ENCODE measurements at regions not wholly inside any gene's neighbourhood (a gene's known extent, or its start where the extent isn't known, plus 50 kb on each side); places are given as distances from the start of the nearest gene placed in this dataset.

DNA sequence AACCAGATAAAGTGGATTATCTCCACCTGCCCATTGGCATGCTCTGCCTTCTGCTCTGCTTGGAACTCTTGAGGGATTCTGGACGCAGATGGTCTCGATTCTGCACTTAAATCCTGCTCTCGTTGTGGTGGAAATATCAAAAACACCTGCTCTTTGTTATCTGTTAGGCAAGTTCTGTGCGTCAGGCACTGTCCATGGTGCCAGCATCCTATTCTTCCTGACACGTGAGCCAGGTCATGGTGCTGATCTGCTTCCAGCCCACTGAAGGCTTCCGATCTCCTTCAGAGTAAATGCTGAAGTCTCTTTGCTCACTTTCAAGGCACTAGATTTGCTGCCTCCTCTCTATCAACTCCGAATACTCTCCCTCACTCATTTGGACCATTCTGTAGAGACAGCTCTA lies 505.6 kb downstream of the HTR7 start:
- 84% methylated on average over 7 of the region's 7 CpGs for WGBS
- DNase-seq (ENCODE audit: low read depth in 6 of 9, low spot score in 9 of 9) = no peak

GRCh38 chr10:90354914-90355313 lies 502.9 kb downstream of the HTR7 start:
- no peak for DNase-seq (ENCODE audit: low read depth in 6 of 9, low spot score in 9 of 9)
- no peaks in the 10 kb centered on the region for H3K9me3 ChIP-seq (ENCODE audit: control insufficient read depth in 2 of 2, insufficient read depth in 1 of 2, low read length in 1 of 2)
- H3K27ac ChIP-seq (ENCODE audit: low read depth in 1 of 2, low read length in 1 of 2) = no peak overlapping the region
- no peak overlapping the region for H3K4me3 ChIP-seq (ENCODE audit: low read length in 2 of 2)
- H3K36me3 ChIP-seq (ENCODE audit: control insufficient read depth in 2 of 2, insufficient read depth in 2 of 2, low read length in 1 of 2) = no peaks in the 10 kb centered on the region
- no peaks in the 10 kb centered on the region for H3K27me3 ChIP-seq (ENCODE audit: control insufficient read depth in 2 of 2, insufficient read depth in 1 of 2, low read length in 1 of 2)
- H3K4me1 ChIP-seq (ENCODE audit: control insufficient read depth in 2 of 2, insufficient read depth in 2 of 2, low read length in 2 of 2) = no peaks in the 10 kb centered on the region
- WGBS = 89% methylated on average over 4 of the region's 4 CpGs

More for the DNA sequence above, 505.6 kb downstream of the HTR7 start:
- no peaks in the 10 kb centered on the region for H3K36me3 ChIP-seq (ENCODE audit: control insufficient read depth in 2 of 2, insufficient read depth in 2 of 2, low read length in 1 of 2)
- H3K27ac ChIP-seq (ENCODE audit: low read depth in 1 of 2, low read length in 1 of 2) = no peak overlapping the region
- no peaks in the 10 kb centered on the region for H3K27me3 ChIP-seq (ENCODE audit: control insufficient read depth in 2 of 2, insufficient read depth in 1 of 2, low read length in 1 of 2)
- H3K9me3 ChIP-seq (ENCODE audit: control insufficient read depth in 2 of 2, insufficient read depth in 1 of 2, low read length in 1 of 2) = no peaks in the 10 kb centered on the region
- H3K4me3 ChIP-seq (ENCODE audit: low read length in 2 of 2) = no peak overlapping the region
- H3K4me1 ChIP-seq (ENCODE audit: control insufficient read depth in 2 of 2, insufficient read depth in 2 of 2, low read length in 2 of 2) = no peaks in the 10 kb centered on the region

- no peaks in the 10 kb centered on the region for H3K4me1 ChIP-seq (ENCODE audit: control insufficient read depth in 2 of 2, insufficient read depth in 2 of 2, low read length in 2 of 2)
- no peak overlapping the region for H3K27ac ChIP-seq (ENCODE audit: low read depth in 1 of 2, low read length in 1 of 2)
- DNase-seq (ENCODE audit: low read depth in 6 of 9, low spot score in 9 of 9) = no peak
- H3K36me3 ChIP-seq (ENCODE audit: control insufficient read depth in 2 of 2, insufficient read depth in 2 of 2, low read length in 1 of 2) = no peaks in the 10 kb centered on the region
- no peaks in the 10 kb centered on the region for H3K27me3 ChIP-seq (ENCODE audit: control insufficient read depth in 2 of 2, insufficient read depth in 1 of 2, low read length in 1 of 2)
- WGBS = 72% methylated on average over 4 of the region's 4 CpGs
- no peaks in the 10 kb centered on the region for H3K9me3 ChIP-seq (ENCODE audit: control insufficient read depth in 2 of 2, insufficient read depth in 1 of 2, low read length in 1 of 2)
- H3K4me3 ChIP-seq (ENCODE audit: low read length in 2 of 2) = no peak overlapping the region
These were observed 493.9 kb downstream of the HTR7 start for GRCh38 chr10:90363799-90364483.

- H3K36me3 ChIP-seq (ENCODE audit: control insufficient read depth in 2 of 2, insufficient read depth in 2 of 2, low read length in 1 of 2) = no peaks in the 10 kb centered on the region
- H3K27me3 ChIP-seq (ENCODE audit: control insufficient read depth in 2 of 2, insufficient read depth in 1 of 2, low read length in 1 of 2) = no peaks in the 10 kb centered on the region
- WGBS = 78% methylated on average over 2 of the region's 2 CpGs
- no peak overlapping the region for H3K4me3 ChIP-seq (ENCODE audit: low read length in 2 of 2)
- H3K9me3 ChIP-seq (ENCODE audit: control insufficient read depth in 2 of 2, insufficient read depth in 1 of 2, low read length in 1 of 2) = no peaks in the 10 kb centered on the region
- DNase-seq (ENCODE audit: low read depth in 6 of 9, low spot score in 9 of 9) = no peak
- no peak overlapping the region for H3K27ac ChIP-seq (ENCODE audit: low read depth in 1 of 2, low read length in 1 of 2)
- no peaks in the 10 kb centered on the region for H3K4me1 ChIP-seq (ENCODE audit: control insufficient read depth in 2 of 2, insufficient read depth in 2 of 2, low read length in 2 of 2)
These were observed 485.4 kb downstream of the HTR7 start for GRCh38 chr10:90372451-90372850.

- H3K9me3 ChIP-seq (ENCODE audit: control insufficient read depth in 2 of 2, insufficient read depth in 1 of 2, low read length in 1 of 2) = no peaks in the 10 kb centered on the region
- no peak overlapping the region for H3K4me3 ChIP-seq (ENCODE audit: low read length in 2 of 2)
- no peaks in the 10 kb centered on the region for H3K4me1 ChIP-seq (ENCODE audit: control insufficient read depth in 2 of 2, insufficient read depth in 2 of 2, low read length in 2 of 2)
- no peaks in the 10 kb centered on the region for H3K36me3 ChIP-seq (ENCODE audit: control insufficient read depth in 2 of 2, insufficient read depth in 2 of 2, low read length in 1 of 2)
- 82% methylated on average over 1 of the region's 1 CpG for WGBS
- no peak overlapping the region for H3K27ac ChIP-seq (ENCODE audit: low read depth in 1 of 2, low read length in 1 of 2)
- H3K27me3 ChIP-seq (ENCODE audit: control insufficient read depth in 2 of 2, insufficient read depth in 1 of 2, low read length in 1 of 2) = no peaks in the 10 kb centered on the region
- no peak for DNase-seq (ENCODE audit: low read depth in 6 of 9, low spot score in 9 of 9)
These were observed 483.9 kb downstream of the HTR7 start for GRCh38 chr10:90373911-90374310.

GRCh38 chr10:90378524-90379076 lies 479.2 kb downstream of the HTR7 start:
- 94% methylated on average over 3 of the region's 3 CpGs for WGBS
- Histone ChIP-seq H3K9me3 (ENCODE audit: control insufficient read depth in 2 of 2, insufficient read depth in 1 of 2, low read length in 1 of 2) (no peaks in the 10 kb centered on the region), H3K36me3 (ENCODE audit: control insufficient read depth in 2 of 2, insufficient read depth in 2 of 2, low read length in 1 of 2) (no peaks in the 10 kb centered on the region), H3K4me3 (ENCODE audit: low read length in 2 of 2) (no peak overlapping the region), H3K4me1 (ENCODE audit: control insufficient read depth in 2 of 2, insufficient read depth in 2 of 2, low read length in 2 of 2) (no peaks in the 10 kb centered on the region), H3K27ac (ENCODE audit: low read depth in 1 of 2, low read length in 1 of 2) (no peak overlapping the region), H3K27me3 (ENCODE audit: control insufficient read depth in 2 of 2, insufficient read depth in 1 of 2, low read length in 1 of 2) (no peaks in the 10 kb centered on the region)
- no peak for DNase-seq (ENCODE audit: low read depth in 6 of 9, low spot score in 9 of 9)

- 53% methylated on average over 2 of the region's 2 CpGs for WGBS
- no peaks in the 10 kb centered on the region for H3K36me3 ChIP-seq (ENCODE audit: control insufficient read depth in 2 of 2, insufficient read depth in 2 of 2, low read length in 1 of 2)
- no peak overlapping the region for H3K4me3 ChIP-seq (ENCODE audit: low read length in 2 of 2)
These were observed 476.4 kb downstream of the HTR7 start for GRCh38 chr10:90381468-90381867.

GRCh38 chr10:90389876-90390275 lies 468.0 kb downstream of the HTR7 start:
- no peak overlapping the region for H3K4me3 ChIP-seq (ENCODE audit: low read length in 2 of 2)
- 96% methylated on average over 3 of the region's 3 CpGs for WGBS
- DNase-seq (ENCODE audit: low read depth in 6 of 9, low spot score in 9 of 9) = no peak

More at GRCh38 chr10:90381468-90381867, 476.4 kb downstream of the HTR7 start:
- no peaks in the 10 kb centered on the region for H3K9me3 ChIP-seq (ENCODE audit: control insufficient read depth in 2 of 2, insufficient read depth in 1 of 2, low read length in 1 of 2)
- H3K27me3 ChIP-seq (ENCODE audit: control insufficient read depth in 2 of 2, insufficient read depth in 1 of 2, low read length in 1 of 2) = no peaks in the 10 kb centered on the region
- H3K4me1 ChIP-seq (ENCODE audit: control insufficient read depth in 2 of 2, insufficient read depth in 2 of 2, low read length in 2 of 2) = no peaks in the 10 kb centered on the region
- H3K27ac ChIP-seq (ENCODE audit: low read depth in 1 of 2, low read length in 1 of 2) = no peak overlapping the region
- no peak for DNase-seq (ENCODE audit: low read depth in 6 of 9, low spot score in 9 of 9)

DNA sequence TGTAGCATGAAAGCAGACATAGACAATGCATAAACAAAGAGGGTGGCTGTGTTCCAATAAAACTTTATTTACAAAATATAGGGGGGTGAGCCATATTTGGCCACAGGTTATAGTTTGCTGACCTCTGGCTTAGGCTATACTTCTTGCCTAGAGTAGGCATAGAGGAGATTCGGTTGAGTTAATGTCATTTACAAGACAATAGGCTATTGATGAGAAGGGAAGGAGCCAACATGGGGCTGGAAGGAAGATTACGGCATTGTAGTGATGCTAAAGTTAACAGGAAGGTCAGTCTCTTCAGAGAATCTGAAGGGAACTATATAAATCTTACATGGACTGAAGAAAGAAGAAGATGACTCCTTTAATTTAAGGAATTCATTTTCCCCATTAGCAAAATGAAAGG lies 463.5 kb downstream of the HTR7 start:
- Histone ChIP-seq H3K36me3 (ENCODE audit: control insufficient read depth in 2 of 2, insufficient read depth in 2 of 2, low read length in 1 of 2) (no peaks in the 10 kb centered on the region), H3K4me1 (ENCODE audit: control insufficient read depth in 2 of 2, insufficient read depth in 2 of 2, low read length in 2 of 2) (no peaks in the 10 kb centered on the region), H3K27me3 (ENCODE audit: control insufficient read depth in 2 of 2, insufficient read depth in 1 of 2, low read length in 1 of 2) (no peaks in the 10 kb centered on the region), H3K9me3 (ENCODE audit: control insufficient read depth in 2 of 2, insufficient read depth in 1 of 2, low read length in 1 of 2) (no peaks in the 10 kb centered on the region), H3K27ac (ENCODE audit: low read depth in 1 of 2, low read length in 1 of 2) (no peak overlapping the region), H3K4me3 (ENCODE audit: low read length in 2 of 2) (no peak overlapping the region)
- WGBS = 68% methylated on average over 2 of the region's 2 CpGs
- DNase-seq (ENCODE audit: low read depth in 6 of 9, low spot score in 9 of 9) = no peak

More at GRCh38 chr10:90389876-90390275, 468.0 kb downstream of the HTR7 start:
- Histone ChIP-seq H3K9me3 (ENCODE audit: control insufficient read depth in 2 of 2, insufficient read depth in 1 of 2, low read length in 1 of 2) (no peaks in the 10 kb centered on the region), H3K4me1 (ENCODE audit: control insufficient read depth in 2 of 2, insufficient read depth in 2 of 2, low read length in 2 of 2) (no peaks in the 10 kb centered on the region), H3K36me3 (ENCODE audit: control insufficient read depth in 2 of 2, insufficient read depth in 2 of 2, low read length in 1 of 2) (no peaks in the 10 kb centered on the region), H3K27me3 (ENCODE audit: control insufficient read depth in 2 of 2, insufficient read depth in 1 of 2, low read length in 1 of 2) (no peaks in the 10 kb centered on the region), H3K27ac (ENCODE audit: low read depth in 1 of 2, low read length in 1 of 2) (no peak overlapping the region)
